ENCODE measurements at regions not wholly inside any gene's neighbourhood (a gene's known extent, or its start where the extent isn't known, plus 50 kb on each side); places are given as distances from the start of the nearest gene placed in this dataset.

DNA sequence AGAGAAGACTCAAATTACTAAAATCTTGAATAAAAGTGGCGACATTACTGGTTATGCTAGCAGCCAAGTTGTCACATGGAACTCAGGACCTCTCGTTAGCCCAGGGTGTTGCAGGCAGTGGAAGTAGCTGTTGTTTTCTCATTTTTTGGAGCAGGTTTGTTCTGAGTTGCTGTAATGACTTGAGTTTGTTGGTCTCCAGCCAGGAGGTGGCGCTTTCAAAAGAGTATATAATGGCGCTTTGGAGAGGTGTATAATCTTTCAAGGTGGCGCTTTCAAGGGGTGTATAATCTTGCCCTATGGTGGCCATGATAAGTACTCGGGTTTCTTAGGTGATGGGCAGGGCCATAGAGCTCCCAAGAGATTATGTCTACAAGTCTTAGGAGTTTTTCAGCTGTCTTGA lies 632.7 kb downstream of the NTRK3 start:
- TF ChIP-seq, protein P1, sequence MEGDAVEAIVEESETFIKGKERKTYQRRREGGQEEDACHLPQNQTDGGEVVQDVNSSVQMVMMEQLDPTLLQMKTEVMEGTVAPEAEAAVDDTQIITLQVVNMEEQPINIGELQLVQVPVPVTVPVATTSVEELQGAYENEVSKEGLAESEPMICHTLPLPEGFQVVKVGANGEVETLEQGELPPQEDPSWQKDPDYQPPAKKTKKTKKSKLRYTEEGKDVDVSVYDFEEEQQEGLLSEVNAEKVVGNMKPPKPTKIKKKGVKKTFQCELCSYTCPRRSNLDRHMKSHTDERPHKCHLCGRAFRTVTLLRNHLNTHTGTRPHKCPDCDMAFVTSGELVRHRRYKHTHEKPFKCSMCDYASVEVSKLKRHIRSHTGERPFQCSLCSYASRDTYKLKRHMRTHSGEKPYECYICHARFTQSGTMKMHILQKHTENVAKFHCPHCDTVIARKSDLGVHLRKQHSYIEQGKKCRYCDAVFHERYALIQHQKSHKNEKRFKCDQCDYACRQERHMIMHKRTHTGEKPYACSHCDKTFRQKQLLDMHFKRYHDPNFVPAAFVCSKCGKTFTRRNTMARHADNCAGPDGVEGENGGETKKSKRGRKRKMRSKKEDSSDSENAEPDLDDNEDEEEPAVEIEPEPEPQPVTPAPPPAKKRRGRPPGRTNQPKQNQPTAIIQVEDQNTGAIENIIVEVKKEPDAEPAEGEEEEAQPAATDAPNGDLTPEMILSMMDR (IDR thresholded peaks at IDR 0.05), result peak; percentile 51
- no peak for TF ChIP-seq ZFX (IDR thresholded peaks at IDR 0.05; ENCODE audit: borderline replicate concordance)

Measured in 22Rv1 (cell line).